ENCODE measurements at regions not wholly inside any gene's neighbourhood (a gene's known extent, or its start where the extent isn't known, plus 50 kb on each side); places are given as distances from the start of the nearest gene placed in this dataset.

- TF ChIP-seq POLR2AphosphoS5 (IDR thresholded peaks at IDR 0.05; ENCODE audit: low read depth) = no peak
- no peak for TF ChIP-seq STAT1 (IDR thresholded peaks at IDR 0.05; ENCODE audit: unreplicated experiment)
- no peak for TF ChIP-seq ZNF462 (CRISPR knock-in tag; IDR thresholded peaks at IDR 0.05)
- no peak for TF ChIP-seq EZH2phosphoT487 (IDR thresholded peaks at IDR 0.05; ENCODE audit: unreplicated experiment)
- TF ChIP-seq NANOG (IDR thresholded peaks at IDR 0.05; ENCODE audit: borderline replicate concordance) = no peak
Measured at GRCh38 chr13:30004204-30004603, 153.8 kb upstream of the UBL3 start (continued).

- Mint-ChIP-seq H3K27ac (no peak overlapping the region), H3K27me3 (ENCODE audit: insufficient read depth, low read depth, poor library complexity) (peaks cover 6% of the 10 kb centered on the region), H3K4me1 (peaks cover 3% of the 10 kb centered on the region; the same call in 2 of the 3 replicates), H3K36me3 (ENCODE audit: low read depth) (no peaks in the 10 kb centered on the region), H3K9me3 (no peaks in the 10 kb centered on the region), H3K4me3 (no peak overlapping the region)
- H3K4me1 ChIP-seq (ENCODE audit: insufficient read depth) = no peaks in the 10 kb centered on the region
- no peaks in the 10 kb centered on the region for H3K27me3 ChIP-seq (ENCODE audit: insufficient read depth)
- no peaks in the 10 kb centered on the region for H3K36me3 ChIP-seq (ENCODE audit: insufficient read depth)
- H3K27ac ChIP-seq (ENCODE audit: low read depth) = no peak overlapping the region
- no peaks in the 10 kb centered on the region for H3F3A ChIP-seq (replicated peaks; ENCODE audit: low read depth)
- ATAC-seq (no peak), DNase-seq (ENCODE audit: low spot score) (no peak)
- H3K9me2 ChIP-seq (ENCODE audit: insufficient read depth) = no peaks in the 10 kb centered on the region; the same call in 1 of the 2 replicates
- no peaks in the 10 kb centered on the region for H3K79me2 ChIP-seq (replicated peaks; ENCODE audit: insufficient read depth)
- no peak overlapping the region for H2AFZ ChIP-seq
- no peak overlapping the region for H3K4me2 ChIP-seq
- no peaks in the 10 kb centered on the region for H4K20me1 ChIP-seq (replicated peaks; ENCODE audit: insufficient read depth)
- H3K4me3 ChIP-seq = no peak overlapping the region
- TF ChIP-seq JUNB (IDR thresholded peaks at IDR 0.05; ENCODE audit: unreplicated experiment) (no peak), ZNF462 (CRISPR knock-in tag; IDR thresholded peaks at IDR 0.05) (no peak), EZH2 (IDR thresholded peaks at IDR 0.05; ENCODE audit: low read depth, unreplicated experiment) (no peak)
Measured at GRCh38 chr13:30002577-30002976, 152.2 kb upstream of the UBL3 start.

Data from GM23338 (cell line).